NOMO-1 treated with DMSO at 0.1 percent for 48 hours (cell line): ENCODE measurements at regions not wholly inside any gene's neighbourhood (a gene's known extent, or its start where the extent isn't known, plus 50 kb on each side); places are given as distances from the start of the nearest gene placed in this dataset.

Source experiments
- DNase-seq: peaks from one replicate; lab custom pipeline; 2025; ENCODE audit not compliant: unreplicated experiment; lab: John Stamatoyannopoulos, UW

- no peak for DNase-seq
These were observed 368.8 kb downstream of the RPRM start for GRCh38 chr2:153109793-153110192.

GRCh38 chr2:153106802-153107477 lies 371.6 kb downstream of the RPRM start:
- DNase-seq, result no peak

GRCh38 chr2:153105829-153106578 lies 372.6 kb downstream of the RPRM start:
- no peak for DNase-seq

GRCh38 chr2:153101187-153101586 lies 377.4 kb downstream of the RPRM start:
- DNase-seq, result no peak

GRCh38 chr2:153100151-153100550 lies 378.4 kb downstream of the RPRM start:
- DNase-seq, result no peak

- DNase-seq, result no peak
These were observed 379.7 kb downstream of the ARL6IP6 start for GRCh38 chr2:153098073-153098472.

GRCh38 chr2:153096272-153096671 lies 377.9 kb downstream of the ARL6IP6 start:
- DNase-seq, result no peak

- DNase-seq, result no peak
These were observed 372.9 kb downstream of the ARL6IP6 start for GRCh38 chr2:153091344-153091743.

- no peak for DNase-seq
These were observed 360.9 kb downstream of the ARL6IP6 start for GRCh38 chr2:153079315-153079714.

- no peak for DNase-seq
These were observed 358.9 kb downstream of the ARL6IP6 start for GRCh38 chr2:153077311-153077710.

- DNase-seq, result no peak
These were observed 355.8 kb downstream of the ARL6IP6 start for GRCh38 chr2:153074207-153074606.

- DNase-seq, result no peak
These were observed 354.4 kb downstream of the ARL6IP6 start for GRCh38 chr2:153072813-153073212.

GRCh38 chr2:153072077-153072476 lies 353.7 kb downstream of the ARL6IP6 start:
- DNase-seq, result no peak

GRCh38 chr2:153071090-153071489 lies 352.7 kb downstream of the ARL6IP6 start:
- DNase-seq, result no peak

- DNase-seq, result no peak
These were observed 350.5 kb downstream of the ARL6IP6 start for GRCh38 chr2:153068915-153069314.

GRCh38 chr2:153068052-153068451 lies 349.6 kb downstream of the ARL6IP6 start:
- no peak for DNase-seq

- DNase-seq, result no peak
These were observed 341.1 kb downstream of the ARL6IP6 start for GRCh38 chr2:153059338-153060052.

GRCh38 chr2:153057743-153058142 lies 339.3 kb downstream of the ARL6IP6 start:
- no peak for DNase-seq

GRCh38 chr2:153055182-153055581 lies 336.8 kb downstream of the ARL6IP6 start:
- no peak for DNase-seq

- no peak for DNase-seq
These were observed 334.6 kb downstream of the ARL6IP6 start for GRCh38 chr2:153052807-153053559.

- no peak for DNase-seq
These were observed 328.8 kb downstream of the ARL6IP6 start for GRCh38 chr2:153047220-153047619.
